Myocyte (in vitro differentiated cells): ENCODE measurements at regions not wholly inside any gene's neighbourhood (a gene's known extent, or its start where the extent isn't known, plus 50 kb on each side); places are given as distances from the start of the nearest gene placed in this dataset.

Source experiments
- DNase-seq: peaks from one replicate; pipeline ENCODE4 v3.0.0-alpha.2; 2012; ENCODE audit warnings: low read depth

DNA sequence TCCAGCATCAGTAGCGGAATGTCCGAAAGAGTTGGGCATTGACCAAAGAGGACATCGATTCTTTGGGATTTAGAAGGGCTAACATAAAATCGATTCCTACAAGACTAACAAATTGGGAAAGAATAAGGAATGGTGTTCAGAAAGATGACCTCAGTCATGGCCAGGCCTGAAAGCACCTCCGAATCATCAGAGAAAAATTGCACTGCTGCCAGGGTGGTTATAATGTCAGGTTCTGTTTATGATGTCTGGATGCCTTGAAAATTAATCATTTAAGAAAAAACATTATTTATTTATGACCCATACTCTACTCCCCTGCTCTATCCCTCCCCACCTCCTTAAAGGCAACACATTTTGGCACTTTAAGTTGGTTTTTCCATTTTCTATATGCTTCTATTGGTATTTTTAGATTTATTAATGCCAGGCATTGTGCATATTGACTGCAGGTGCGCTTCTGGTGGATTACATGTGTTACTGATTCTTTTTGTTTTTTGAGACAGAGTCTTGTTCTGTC lies 104.7 kb downstream of the MYCN start:
- no peak for DNase-seq

- no peak for DNase-seq
Observed at GRCh38 chr2:16043627-16044026, 103.3 kb downstream of the MYCN start.

DNA sequence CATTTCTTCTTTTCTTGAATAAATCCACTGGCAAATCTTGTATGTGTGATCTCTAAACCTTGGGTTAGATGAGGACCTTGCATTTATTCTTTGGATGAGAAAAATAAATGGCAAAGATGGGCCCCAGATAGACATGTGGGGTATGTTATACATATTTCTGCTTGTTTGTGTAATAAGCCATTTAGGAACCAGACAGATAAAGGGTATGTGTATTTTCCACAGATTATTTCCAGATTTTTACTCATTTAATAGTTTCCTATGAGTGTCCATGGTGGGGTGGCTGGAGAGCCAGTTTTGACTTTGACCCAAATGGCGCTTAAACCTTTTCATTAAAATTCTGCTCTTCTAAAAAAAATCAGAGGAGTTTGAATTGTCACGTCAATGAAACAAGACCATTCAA lies 102.8 kb downstream of the MYCN start:
- DNase-seq, result no peak

DNA sequence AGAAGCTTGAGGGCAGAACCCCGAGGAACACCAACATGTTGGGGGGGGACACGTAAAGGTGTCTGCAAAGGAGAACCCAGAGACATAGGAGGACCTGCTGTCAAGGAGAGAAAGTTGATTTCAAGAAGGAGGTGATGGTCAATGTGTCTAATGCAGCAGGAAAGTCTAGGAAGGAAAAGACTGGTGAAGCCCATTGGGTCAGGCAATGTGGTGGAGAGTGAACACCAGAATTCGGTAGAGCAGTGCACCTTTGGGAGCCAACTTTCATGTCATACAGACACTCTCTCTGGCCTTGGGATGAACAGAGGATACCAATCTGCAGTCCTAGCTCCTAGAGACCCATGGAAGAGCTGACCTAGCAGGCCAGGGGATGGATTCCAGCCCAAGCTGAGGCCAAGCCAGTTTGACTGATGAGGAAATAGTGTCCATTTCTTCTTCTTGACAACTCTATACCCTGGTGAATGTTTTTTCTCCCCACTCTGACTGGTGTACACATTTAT lies 101.9 kb downstream of the MYCN start:
- no peak for DNase-seq

DNA sequence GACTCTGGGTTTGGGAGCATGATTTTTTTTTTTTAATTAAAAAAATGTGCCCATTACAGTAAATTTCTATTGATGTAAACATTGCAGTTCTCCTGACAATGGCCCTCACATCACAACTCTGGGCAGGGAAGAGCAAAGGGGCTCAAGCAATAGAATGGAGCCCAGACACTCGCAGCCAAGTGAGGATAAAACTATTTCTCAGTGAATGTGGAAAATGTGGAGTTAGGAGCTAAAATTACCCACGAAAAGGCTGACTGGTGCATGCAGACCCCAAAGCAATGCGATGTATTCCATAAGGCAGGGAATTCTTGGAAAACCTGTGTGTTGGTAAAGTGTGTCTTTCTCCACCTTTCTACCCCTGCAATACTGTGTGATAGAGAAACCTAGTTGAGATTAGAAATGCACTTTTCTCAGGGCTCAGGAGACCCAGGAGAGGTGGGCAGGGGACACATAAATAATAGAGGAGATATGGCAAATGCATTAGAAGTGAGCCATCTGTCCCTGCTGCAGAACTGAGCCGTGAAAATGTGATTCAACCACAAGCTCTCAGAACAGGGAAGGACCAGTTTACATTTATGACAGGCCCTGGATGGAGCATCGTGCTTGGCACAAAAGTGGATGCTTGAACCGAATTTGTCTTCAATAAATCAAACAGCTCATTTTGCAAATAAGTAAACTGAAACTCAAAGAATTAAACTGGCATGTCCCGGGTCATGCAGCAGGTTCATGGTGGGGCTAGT lies 100.1 kb downstream of the MYCN start:
- no peak for DNase-seq

- DNase-seq, result no peak
Observed at GRCh38 chr2:16039823-16040222, 99.5 kb downstream of the MYCN start.

GRCh38 chr2:16039055-16039454 lies 98.7 kb downstream of the MYCN start:
- DNase-seq, result no peak

DNA sequence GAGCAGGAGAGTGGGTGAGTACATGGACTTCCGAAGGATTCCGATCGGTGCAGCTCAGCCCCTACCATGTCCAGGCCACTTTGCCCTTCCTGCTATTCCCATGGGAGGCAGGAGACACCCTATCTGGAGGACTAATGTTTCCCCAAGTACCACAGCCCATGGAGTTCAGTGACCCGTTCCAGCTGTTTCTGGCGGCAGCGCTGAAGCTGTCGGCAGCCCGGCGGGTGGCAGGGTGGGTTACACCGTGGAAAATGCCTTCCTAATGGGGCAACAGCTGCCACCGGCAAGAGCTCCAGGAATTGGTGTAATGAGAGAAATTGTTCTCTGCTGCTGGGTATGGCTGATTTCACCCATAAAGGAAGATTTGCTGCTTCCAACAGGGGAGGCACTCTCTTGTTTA lies 98.3 kb downstream of the MYCN start:
- no peak for DNase-seq

- DNase-seq, result no peak
Observed at GRCh38 chr2:16037808-16038457, 97.6 kb downstream of the MYCN start.

DNA sequence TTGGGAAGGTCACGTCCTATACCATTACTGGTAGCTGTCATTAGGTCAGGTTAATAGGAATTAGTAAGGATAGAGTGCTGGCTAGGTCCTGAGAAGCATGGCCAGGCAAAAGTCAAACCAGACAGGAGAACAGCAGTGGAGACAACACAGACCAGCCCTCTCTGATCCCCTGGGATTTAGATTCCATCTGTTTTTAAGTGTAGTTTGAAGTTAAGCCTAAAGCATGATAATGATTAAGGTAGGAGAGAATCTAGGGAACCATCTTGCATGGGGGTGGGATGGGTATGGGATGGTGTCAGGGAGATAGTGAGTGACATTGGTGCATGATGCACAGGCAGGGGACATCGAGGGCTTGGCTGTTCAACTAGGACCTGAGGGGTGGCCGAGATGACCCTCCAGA lies 96.6 kb downstream of the MYCN start:
- no peak for DNase-seq

DNA sequence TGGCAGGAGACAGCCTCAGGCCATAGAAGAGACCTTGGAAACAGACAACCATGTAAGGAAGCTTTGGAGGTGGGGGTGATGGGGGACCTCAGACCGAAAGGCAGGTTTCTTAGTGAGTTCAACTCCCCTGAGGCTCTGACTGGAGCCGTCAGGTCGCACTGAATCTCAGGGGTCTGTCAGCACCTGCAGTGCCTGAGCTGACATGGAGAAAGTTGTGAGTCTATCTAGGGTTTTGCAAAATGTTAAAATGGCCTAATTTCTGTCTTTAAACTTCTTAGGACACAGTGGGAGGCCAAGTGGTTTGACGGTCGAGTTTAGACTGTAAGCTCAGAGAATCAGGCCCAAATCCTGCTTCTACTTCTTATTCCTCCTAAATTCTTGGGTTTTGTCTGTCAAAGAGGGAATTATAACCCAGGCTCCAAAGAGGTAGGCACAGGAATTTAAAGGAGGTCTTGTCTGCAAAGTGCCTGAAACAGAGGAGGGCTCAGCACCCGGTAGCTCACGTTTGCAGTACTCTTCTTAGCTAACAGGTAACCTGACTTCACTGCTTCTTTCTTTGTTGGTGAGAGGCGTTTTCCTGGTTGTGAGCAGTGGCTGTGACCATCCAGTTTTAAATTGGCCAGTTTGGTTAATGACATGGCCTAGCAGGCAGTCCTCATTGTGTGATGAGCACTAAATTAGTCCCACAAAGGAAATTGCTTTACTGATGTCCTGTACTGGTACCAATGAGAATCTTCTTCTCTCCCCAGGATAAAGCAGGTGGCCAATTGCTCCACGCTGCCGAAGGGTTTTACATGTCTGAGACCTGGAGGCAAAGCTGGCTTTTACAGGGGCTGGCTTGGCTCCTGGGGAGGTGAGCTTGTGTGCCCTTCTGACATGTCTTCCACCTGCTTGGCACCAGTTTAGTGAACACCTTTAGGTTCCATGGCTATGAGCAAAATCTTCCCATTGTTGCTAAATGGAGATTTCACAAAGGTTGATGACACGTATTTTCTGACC lies 95.7 kb downstream of the MYCN start:
- DNase-seq, result no peak

GRCh38 chr2:16034975-16035746 lies 94.8 kb downstream of the MYCN start:
- no peak for DNase-seq

GRCh38 chr2:16034151-16034974 lies 94.0 kb downstream of the MYCN start:
- DNase-seq, result no peak

GRCh38 chr2:16033032-16033293 lies 92.6 kb downstream of the MYCN start:
- no peak for DNase-seq

DNA sequence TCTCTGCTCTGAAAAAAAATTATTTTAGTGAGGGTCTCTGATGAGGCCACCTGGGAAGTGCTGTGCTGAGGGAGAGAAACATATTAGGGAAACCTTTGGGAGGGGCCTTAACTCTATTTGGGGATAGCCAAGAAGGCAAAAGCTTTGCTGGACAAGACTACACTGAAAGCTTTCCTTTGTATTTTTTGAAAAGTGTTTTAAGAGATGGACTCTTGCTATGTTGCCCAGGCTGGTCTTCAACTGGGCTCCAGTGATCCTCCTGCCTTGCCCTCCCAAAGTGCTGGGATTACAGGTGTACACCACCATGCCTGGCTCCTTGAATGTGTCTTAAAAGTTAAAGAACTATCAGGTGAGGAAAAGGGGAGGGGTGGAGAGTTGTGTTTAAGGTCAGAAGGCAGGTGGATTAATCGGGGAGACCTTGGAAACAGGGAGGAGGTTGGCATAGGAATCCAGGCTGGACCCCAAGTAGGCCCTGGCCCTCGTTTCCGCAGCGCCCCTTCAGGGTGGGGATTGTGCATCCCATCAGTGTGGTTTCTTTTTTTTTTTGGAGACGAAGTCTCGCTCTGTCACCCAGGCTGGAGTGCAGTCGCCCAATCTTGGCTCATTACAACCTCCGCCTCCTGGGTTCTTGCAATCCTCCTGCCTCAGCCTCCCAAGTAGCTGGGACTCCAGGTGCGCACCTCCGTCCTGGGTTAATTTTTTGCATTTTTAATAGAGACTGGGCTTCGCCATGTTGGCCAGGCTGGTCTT lies 92.1 kb downstream of the MYCN start:
- DNase-seq, result no peak

DNA sequence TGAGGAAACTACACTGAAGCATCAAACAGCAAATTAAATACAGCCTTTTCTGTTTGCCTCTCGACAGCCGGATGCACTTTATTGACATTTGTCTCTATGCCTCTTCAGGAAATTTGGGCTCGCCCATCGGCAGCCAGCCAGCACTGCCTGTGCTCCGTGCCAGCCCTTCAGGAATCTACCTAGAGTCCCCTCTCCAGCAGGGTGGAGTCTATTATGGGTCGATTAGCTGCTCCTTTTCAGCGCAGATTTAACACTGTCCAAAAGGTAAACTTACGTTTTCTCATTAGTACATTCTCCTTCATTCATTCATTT lies 91.5 kb downstream of the MYCN start:
- DNase-seq, result no peak

- no peak for DNase-seq
Observed at GRCh38 chr2:16031058-16031847, 90.9 kb downstream of the MYCN start.

- no peak for DNase-seq
Observed at GRCh38 chr2:16030206-16031057, 90.1 kb downstream of the MYCN start.
